Ammon's horn (tissue), 1 donor: ENCODE measurements at regions not wholly inside any gene's neighbourhood (a gene's known extent, or its start where the extent isn't known, plus 50 kb on each side); places are given as distances from the start of the nearest gene placed in this dataset.

Source experiments
- DNase-seq: peaks from one replicate; pipeline ENCODE4 v3.0.0-alpha.2; 2016; ENCODE audit warnings: low spot score

DNA sequence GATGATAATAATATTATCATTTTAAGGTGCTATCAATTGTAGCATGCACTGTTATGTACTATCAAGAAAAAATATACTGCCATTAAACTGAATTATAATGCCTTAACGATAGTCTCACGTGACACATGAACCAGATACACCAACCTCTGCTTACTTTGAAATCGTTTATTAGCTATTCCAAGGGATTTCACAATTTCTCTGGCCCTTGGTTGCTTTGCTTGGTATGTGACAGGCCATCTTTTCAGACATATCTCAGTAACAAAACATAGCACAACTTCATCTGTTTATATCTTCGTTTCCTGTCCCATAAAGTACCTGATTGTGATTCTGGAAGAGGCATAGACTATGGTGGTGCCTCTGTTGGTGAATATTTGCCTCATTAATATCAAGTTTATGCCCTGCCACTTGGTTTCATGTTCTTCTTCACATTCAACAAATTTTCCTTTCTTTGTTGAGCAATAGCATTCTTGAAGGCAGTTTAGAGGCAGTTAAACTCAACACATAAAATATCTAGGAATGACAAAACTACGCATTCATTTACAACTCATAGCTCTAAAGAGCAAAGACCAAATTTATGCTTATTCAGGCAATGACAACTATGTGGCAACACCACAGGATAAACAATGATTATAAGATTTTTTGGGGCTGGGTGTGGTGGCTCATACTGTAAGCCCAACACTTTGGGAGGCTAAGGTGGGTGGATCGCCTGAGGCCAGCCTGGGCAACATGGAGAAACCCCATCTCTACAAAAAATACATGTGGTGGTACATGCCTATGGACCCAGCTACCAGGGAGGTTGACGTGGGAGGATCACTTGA is 84.3 kb downstream of the MCFD2 start:
- no peak for DNase-seq

DNA sequence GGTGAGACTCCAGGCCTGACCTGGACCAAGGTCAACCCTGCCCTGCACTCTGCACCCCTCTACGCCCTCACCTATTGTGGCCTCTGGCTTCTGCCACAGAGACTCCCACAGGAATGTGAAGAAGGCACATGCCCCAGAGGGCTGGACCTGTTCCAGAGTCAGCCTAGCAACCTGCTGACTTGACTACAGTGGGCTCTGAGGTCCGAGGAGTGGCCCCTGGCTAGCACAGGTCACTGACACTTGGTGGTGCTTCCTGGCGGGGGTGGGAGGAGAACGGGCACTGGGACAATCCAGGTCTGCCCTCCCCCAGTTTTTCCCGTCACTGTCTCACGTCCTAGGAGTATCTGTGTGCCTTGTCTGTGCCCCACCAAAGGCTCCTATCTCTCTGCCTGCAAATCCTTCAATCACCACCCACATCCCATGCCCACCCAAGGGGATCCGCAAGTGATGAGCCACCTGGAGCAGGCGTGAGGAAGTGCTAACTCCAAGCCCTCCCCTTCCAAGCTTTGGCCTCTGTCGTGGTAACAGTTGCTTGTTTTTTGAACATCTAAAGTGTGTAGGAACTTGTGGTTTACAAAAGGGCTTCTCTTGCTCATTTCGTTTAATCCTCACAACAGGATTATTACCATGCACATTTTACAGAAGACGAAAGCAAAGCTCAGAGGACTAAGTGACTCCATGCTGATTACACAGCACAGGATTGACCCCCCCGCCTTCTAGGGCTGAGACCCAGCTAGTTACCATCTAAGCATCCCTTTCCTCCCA is 86.2 kb downstream of the MCFD2 start:
- DNase-seq = no peak

DNA sequence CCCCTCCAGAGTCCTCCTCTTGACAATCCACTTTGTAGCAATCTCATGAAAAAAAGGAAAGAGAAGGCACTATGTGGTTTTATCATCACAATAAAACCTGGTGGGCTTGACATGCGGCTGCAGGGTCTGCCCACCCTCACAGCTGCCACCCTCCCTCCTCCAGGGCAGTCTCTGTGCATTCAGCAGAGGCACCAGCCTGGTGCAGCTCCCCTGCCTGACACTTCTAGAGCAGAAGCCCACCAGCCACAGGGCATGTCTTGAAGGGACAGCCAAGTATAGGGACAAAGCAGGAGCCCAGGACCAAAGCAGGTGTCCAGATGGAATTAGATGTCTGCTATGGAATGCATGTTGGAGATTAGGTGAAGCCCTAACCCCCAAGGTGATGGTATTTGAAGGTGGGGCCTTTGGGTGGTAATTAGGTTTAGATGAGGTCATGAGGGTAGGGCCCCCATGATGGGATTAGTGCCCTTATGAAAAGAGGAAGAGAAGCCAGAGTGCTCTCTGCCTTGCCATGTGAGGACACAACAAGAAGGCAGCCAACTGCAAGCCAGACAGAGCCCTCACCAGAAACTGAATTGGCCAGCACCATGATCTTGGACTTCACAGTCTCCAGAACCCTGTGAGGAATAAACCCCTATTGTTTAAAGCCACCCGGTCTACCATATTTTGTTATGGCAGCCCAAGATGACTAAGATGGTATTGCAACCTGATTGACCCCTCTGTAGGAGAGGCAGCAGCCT is 86.9 kb downstream of the MCFD2 start:
- DNase-seq = no peak

GRCh38 chr2:46828135-46828438 is 87.5 kb downstream of the MCFD2 start:
- no peak for DNase-seq

- DNase-seq = no peak
Observed at GRCh38 chr2:46827274-46828134, 88.1 kb downstream of the MCFD2 start.

DNA sequence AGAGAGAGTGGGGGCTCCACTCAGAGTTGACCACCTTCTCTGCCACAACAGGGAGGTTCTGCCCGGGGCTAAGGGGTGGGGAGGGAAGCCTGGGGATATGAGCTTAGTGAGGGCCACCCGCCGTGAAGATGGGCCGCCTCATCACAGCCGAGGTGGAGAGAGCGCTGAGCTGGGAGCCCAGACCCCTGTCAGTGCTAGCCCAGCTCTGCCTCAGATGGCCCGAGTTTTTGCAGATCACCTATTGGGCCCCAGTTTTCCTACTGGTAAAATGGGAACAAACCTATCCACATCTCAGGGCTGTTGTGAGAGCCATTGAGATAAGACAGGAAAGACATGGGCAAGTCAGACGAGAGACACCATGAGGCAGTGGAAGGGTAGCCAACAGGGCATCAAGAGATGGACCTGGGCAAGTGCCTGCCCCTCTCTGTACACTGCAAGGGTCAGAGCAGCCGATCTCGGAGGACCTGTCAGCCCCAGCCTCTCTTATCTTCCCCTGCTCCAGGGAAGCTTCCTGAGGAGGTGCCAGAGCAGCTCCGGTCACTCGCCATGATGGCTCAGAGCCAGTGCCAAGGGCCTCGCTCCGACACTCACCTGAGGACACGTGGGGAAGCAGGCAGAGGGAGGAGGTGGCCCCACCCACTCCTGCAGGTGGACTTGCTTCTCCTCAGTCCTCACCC is 88.9 kb downstream of the MCFD2 start:
- no peak for DNase-seq

- no peak for DNase-seq
Observed at GRCh38 chr2:46825939-46826568, 89.6 kb downstream of the MCFD2 start.

DNA sequence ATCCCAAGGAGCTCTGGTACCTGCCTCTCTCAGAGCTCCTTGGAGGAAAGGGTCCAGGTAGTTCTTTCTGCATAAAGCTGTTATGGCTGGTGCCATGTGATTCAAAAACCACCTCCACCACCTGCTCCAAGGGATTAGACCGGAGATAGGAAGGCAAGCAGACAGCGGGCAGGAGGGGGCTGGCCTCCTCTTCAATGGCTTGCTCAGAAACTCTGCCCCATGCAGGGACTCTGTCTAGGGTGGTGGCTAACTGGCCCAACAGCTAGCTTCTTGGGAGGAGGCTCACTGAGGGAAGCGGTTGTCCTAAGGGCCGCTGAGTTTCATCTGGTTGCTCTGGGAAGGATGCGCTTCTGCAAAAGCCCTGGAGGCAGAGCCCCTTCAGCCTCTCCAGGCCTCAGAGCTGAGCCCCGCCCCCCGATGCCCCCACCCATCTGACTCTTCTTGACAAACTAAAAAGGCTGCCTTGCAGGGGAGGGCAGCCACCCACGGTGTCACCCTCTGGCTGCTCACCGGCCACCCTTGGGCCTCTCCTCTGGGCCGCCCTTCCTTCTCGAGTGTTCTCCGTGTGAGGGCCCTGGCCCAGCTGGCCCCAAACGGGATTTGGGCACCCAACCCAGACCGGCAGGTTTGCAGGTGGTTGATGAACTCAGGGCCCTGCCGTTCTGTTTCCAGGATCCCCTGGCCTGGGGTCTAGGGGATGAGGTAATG is 90.2 kb downstream of the MCFD2 start:
- DNase-seq = no peak

- no peak for DNase-seq
Observed at GRCh38 chr2:46824611-46825010, 91.0 kb downstream of the MCFD2 start.

DNA sequence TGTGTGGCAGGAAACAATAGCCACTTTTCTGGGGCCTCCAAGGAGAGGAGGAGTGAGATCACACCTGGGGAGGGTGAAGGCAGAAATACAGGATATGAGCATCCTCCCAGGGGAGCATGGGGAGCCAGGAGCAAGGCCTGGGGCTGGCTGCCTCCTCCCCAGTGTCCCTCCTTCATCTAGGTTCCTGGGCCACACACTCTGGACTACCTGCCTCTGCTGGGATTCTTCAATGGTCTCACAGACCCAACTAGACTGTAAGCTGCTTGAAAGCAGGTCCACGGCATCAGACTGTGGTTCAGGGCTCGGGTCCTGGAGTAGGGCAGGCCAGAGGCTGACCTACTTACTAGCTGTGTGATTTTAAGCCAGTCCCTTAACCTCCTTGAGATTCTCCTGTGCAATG is 94.0 kb downstream of the MCFD2 start:
- DNase-seq = no peak

DNA sequence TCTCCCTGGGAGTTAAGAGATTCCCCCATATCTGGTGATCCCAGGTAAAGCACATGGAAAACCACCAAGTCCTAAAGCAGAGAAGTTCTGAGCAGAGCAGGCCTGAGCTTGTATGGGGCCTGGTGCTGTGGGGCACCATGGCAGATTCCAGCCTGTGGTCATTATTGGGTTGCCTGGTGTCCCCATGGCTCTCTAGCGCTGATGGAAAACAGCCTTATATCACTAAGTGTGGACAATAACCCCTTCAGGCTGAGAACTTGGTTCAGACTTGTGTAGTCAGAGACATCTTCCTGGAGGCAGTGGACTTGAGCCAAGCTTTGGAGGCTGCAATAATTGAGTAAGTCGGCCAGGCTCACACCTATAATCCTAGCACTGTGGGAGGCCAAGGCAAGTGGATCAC is 96.8 kb downstream of the MCFD2 start:
- DNase-seq = no peak

GRCh38 chr2:46818141-46818621 is 97.4 kb downstream of the MCFD2 start:
- peak; percentile 43 for DNase-seq

GRCh38 chr2:46816846-46817726 is 98.5 kb downstream of the MCFD2 start:
- no peak for DNase-seq

DNA sequence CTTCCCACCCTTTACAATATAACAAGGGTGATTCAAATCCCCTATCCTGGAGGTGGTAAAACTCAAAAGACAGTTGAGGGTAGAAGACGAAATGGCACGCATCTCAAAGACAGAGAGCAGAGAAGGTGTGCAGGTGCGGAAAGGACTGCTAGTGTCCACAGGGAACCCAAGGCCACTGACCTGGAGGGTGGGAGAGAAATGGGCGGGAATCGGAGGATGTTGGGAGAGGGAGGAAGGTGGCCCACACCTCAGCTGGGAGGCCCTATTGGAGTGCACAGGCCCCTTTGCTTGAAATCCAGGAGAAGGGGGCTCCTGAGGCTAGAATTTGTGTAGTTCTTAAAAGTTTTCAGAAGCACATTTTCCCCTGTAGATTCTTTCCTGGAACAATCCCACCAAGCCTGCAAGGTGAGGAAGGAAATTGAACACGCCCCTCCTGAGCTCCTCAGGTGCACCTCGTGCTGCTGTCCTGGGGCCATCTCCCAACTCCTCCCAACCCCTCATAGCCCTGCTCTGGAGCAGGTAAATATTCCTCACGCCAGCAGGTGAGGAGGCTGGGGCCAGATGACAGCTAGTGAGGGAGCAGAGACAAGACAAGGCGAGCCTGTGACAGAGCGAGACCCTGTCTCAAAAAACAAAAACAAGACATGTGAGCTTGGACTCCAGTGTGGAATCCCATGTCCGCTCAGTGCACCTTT is 99.3 kb downstream of the MCFD2 start:
- DNase-seq = no peak

DNA sequence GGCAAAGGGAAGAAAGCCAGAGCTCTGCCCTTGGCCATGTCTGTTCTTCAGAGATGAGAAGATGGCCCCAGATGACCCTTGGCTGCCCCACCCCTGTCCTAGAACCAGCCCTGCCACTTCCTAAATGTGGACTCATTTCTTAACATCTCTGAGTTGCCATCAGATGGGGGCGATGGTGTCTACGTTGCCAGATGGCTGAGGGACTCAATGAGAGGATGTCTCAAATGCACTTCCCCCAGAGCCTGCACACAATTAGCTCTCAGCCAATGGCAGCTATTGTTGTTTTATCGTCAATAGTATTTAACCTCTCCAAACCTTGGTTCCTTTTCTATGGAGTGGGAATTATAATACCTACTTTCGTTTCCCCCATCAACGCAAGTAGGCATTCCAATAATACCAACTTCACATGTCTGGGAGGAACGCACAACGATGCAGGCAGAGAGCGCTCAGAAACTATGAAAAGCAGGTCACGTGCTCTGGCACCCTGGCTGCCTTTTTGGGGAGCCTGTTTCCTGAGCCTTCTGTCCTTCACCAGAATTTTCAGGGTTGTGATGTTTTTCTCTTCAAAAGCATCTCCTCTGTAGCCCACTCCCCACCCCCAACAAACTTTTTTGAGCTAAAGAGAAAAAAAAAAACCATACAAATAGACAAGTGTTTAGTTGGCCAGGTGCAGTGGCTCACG is 100.3 kb downstream of the MCFD2 start:
- DNase-seq = no peak

GRCh38 chr2:46814160-46814961 is 101.2 kb downstream of the MCFD2 start:
- DNase-seq = no peak

GRCh38 chr2:46813680-46814079 is 101.9 kb downstream of the MCFD2 start:
- DNase-seq = no peak
